LoVo (cell line): ENCODE measurements at regions not wholly inside any gene's neighbourhood (a gene's known extent, or its start where the extent isn't known, plus 50 kb on each side); places are given as distances from the start of the nearest gene placed in this dataset.
"Not testable (repeated sequence)": the region's sequence is repeated elsewhere in the genome, so short reads cannot be mapped to it uniquely, and the experiment has no call there.

ENCODE experiments used
- DNase-seq: peaks from one replicate; pipeline ENCODE4 v3.0.0-alpha.2; 2016; ENCODE audit warnings: low spot score

DNA sequence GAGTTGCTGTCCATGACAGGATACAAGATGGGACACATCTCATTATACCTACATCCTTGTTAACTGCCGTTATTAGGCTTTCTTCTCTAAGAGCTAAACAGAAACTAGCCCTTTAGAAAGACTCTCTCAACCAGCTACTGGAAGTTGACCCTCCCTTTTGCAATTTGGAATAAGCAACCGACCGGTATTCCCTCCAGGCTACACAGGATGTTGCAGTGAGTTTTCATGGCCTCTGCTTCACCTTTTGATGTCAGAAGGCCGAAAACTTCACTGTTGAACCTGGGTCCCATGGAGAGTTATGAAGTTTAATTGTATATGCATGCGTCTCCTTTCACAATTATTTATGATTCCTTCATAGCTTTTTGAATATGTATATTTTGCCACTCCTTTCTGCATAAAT lies 1042.5 kb upstream of the SPRY2 start:
- no peak for DNase-seq

DNA sequence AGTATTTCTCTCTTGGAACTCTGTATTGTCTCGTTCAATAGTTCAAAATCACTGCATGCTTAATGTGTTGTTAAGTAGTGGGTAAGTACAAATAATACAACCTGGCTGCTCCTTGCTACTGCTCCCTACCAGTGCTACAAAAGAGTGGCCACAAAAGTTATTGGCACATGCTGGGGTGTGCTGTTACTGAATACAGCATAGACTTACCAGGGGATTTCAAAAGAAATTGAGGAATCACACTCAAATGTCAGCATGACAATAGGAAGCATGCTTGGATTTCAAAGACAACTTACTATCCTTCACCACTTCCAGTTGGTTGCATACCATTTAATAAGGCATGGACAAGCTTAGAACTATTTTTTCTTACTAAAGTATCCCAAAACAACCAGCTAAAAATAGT lies 1041.3 kb upstream of the SPRY2 start:
- no peak for DNase-seq

DNA sequence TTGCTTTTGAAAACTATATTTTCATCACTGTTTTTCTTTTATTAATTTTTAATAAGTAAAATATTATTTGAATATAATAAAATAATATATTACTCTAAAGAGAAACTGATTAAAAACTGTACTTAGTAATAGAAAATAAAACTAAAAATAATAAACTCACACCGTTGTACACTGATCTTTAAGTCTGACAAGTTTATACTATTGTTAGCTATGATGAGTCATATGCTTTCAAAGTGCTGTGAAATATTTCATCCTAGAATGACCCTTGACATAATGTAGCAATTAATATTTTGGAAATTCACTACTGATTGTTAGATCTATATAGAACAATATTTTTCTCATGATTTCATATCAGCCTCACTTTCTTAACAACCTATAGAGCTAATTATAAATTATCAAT lies 1040.6 kb upstream of the SPRY2 start:
- DNase-seq, result no peak

DNA sequence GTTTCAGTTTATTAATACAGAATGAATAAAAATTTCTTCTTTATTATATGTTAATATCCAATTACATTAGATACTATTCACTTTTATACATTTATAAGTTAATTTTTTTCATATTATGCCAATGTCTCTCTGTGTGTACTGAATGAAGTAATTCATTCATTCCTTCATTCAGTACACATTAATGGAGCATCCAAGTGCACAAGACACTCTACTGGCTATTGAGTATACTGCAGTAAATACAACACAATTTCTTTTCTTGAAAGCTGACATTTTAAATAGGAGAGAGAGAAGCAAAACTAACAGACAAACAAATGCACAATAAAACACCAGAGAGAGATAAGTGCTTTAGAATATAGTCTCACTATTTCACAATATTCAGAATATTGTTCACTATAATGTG lies 1038.3 kb upstream of the SPRY2 start:
- DNase-seq, result no peak

DNA sequence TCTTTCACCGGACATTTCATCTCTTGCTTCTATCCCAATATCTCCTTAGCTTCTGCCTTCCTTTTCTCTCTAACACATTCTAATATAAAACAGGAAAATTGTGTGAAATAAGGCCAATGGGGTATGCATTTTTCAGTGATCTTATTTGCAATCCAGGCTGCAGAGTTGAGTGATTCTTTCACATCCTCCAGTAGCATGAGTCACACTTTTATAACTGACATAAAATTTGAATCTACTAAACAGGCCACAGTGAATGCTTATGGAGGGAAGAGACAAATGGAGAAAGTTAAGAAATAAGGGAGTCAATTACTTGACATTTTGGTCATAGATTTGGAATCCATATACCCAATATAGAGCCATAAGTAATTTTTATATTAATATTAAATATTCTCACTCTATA lies 1037.0 kb upstream of the SPRY2 start:
- no peak for DNase-seq

DNA sequence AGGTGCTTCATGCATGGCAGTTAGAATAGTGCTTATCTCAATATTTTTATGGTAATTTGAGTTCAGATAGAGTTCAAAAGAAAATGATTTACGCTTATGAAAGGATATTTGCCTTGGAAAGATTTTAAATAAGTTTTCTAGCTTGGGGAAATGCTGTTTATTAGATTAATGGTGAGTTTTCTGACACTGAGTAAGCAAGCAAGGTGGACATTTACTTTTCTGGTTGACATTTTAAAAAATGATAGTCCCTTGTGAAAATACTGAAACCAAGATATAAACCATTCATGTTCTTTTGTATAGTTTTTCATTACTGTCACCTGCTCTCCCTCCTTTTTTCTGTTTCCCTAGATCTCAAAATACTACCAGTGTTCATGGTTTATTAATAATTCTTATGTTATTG lies 1034.8 kb upstream of the SPRY2 start:
- no peak for DNase-seq

DNA sequence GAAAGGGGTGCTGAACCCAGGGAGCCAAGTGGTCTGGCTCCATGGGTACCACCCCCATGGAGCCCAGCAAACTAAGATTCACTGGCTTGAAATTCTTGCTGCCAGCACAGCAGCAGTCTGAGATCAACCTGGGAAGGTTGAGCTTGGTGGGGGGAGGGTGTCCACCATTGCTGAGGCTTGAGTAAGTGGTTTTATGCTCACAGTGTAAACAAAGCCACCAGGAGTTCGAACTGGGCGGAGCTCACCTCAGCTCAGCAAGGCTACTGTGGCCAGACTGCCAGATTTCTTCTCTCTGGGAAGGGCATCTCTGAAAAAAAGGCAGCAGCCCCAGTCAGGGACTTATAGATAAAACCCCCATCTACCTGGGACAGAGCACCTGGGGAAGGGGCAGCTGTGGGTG lies 1021.8 kb upstream of the SPRY2 start:
- DNase-seq, result not testable (repeated sequence)

DNA sequence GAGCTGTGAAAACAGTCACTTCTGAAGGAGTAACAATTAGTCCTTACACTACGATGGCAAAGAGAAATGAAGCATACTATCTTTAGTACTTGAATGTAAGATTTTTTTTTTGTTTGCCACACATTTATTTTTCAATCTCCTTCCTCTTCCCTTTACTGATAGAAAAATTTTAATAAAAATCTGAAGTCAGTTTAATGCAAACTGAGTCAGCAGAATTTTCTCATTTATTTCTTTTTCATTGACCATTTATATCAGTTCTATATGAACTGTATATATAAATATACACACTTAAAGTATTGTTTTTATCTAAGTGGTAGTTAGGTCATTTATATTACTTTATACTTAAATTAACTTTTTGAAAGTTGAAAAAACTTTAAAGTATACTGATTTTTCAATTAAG lies 1009.1 kb upstream of the SPRY2 start:
- DNase-seq, result no peak

DNA sequence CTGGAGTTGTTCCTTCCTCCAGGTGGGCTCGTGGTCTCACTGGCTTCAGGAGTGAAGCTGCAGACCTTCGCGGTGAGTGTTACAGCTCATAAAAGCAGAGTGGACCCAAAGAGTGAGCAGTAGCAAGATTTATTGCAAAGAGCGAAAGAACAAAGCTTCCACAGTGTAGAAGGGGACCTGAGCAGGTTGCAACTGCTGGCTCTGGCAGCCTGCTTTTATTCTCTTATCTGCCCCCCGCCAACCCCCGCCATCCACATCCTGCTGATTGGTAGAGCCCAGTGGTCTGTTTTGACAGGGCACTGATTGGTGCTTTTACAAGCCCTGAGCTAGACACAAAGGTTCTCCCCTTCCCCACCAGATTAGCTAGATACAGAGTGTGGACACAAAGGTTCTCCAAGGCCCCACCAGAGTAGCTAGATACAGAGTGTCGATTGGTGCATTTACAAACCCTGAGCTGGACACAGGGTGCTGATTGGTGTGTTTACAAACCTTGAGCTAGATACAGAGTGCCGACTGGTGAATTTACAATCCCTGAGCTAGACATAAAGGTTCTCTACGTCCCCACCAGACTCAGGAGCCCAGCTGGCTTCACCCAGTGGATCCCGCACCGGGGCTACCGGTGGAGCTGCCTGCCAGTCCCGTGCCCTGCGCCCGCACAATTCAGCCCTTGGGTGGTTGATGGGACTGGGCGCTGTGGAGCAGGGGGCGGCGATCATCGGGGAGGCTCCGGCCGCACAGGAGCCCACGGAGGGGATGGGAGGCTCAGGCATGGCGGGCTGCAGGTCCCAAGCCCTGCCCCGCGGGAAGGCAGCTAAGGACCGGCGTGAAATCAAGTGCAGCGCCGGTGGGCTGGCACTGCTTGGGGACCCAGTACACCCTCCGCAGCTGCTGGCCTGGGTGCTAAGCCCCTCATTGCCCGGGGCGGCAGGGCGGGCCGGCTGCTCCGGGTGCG lies 999.5 kb upstream of the SPRY2 start:
- not testable (repeated sequence) for DNase-seq

DNA sequence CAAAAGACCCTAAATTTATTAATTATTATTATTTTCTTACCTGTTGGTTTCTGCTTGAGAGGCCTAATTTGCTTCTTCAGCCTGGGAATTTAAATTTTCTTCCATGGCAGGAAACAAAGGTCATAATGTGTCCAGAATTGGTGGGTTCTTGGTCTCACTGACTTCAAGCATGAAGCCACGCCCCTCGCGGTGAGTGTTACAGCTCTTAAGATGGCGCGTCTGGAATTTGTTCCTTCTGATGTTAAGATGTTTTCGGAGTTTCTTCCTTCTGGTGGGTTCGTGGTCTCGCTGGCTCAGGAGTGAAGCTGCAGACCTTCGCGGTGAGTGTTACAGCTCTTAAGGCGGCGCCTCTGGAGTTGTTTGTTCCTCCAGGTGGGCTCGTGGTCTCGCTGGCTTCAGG lies 998.7 kb upstream of the SPRY2 start:
- not testable (repeated sequence) for DNase-seq

DNA sequence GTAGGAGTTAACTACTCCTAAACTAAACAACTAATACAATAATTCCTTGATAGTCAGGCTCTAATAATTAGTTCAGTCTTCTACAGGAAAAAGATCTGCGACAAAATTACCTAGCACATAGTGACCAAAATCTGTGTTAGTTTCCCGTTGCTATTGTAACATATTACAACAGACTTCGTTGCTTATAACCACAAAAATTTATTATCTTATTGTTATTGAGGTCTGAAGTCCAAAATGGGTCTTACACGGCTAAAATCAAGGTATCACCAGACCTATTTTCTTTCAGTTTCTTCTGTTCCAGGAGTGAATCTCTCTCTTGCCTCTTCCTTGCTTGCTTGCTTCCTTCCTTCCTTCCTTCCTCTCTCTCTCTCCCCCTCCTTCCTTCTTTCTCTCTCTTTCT lies 993.6 kb upstream of the SPRY2 start:
- no peak for DNase-seq

DNA sequence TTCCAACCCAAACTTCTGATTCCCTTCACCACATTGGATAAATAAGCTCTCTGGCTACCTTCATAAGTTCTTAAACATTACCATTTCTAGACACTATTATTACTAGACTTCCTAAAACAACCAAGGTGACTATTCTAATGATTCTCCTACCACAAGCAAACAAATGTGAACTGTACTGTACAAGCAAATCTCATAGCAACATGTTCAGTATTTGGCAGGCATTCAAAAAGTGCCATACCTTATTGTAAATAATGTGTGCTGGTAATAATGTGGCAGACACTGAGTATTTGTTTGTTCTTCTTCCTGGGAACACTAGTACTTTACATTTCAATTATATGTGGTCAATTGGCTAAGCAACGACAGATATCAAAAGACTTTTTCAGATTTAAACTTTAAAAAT lies 986.0 kb upstream of the SPRY2 start:
- DNase-seq, result no peak

DNA sequence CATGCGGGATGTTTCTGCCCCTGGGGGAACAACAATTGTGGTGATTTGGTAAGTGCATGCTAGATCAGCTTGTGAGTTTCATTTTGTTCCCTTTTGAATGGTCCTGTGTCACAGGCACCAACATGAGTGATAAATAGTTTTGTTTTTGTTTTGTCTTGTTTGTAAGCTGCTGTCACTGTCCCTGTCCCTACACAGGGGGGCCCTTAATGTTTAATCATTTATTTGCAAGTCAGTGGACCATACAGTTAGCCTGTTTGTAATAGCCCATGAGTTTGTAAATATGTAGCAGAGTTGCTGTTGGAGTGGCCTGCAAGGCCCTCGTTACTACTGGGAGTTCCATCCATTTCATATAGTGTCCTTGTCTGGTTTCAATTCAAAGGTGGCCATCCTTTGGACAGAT lies 979.6 kb upstream of the SPRY2 start:
- DNase-seq, result no peak

DNA sequence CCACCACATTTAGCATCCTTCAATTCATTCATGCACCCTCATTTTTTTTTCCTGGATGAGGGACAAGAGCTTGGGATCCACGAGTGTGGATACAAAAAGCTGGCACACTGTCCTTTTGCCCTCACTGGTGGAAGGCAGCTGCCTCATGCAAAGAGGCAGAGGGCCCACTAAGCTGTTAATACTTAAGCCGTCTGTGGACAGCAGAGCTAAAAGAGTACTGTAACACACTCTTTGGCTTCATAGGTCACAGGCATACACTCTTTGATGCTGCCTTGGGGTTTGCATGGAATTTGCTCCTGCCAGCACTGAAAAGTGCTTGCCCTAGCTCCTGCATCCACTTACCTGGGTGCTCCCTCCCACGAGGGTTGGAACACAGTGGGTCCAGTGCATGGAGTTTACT lies 978.4 kb upstream of the SPRY2 start:
- no peak for DNase-seq

DNA sequence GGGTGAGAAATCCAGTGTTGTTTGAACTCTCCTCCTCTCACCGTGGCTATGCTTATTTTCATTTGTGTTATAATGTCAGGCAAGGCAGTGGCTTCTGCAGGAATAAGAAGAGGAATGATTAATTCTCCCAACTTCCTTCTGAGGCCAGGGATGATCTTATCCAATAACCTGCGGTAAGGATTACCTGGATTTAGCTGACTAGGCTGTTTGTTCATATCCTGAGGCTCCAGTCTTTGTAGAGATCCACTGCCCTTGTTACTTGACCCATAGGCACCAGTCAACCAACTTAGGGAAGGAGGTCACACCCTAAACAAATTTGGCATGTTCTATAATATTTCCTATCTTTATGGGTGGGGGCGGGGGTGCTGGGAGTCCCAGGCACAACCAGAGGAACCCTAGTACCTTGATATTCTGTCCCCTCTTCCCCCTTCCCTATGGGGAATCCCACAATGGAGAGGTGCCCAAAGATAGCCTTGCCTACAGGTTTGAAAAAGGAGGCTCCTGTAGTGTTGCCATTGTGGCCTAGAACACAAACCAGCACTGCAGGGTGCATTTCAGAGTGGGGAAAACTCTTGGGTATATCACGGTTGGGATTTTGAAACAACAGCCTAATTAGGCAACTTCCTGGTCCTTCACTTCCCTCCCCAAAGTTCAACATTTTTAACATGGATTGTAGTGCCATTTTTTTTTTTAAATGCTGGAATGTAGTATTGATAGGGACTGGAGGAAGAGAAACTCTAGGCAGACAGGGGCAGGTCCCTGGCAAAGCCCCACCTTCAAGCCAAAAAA lies 977.5 kb upstream of the SPRY2 start:
- no peak for DNase-seq

DNA sequence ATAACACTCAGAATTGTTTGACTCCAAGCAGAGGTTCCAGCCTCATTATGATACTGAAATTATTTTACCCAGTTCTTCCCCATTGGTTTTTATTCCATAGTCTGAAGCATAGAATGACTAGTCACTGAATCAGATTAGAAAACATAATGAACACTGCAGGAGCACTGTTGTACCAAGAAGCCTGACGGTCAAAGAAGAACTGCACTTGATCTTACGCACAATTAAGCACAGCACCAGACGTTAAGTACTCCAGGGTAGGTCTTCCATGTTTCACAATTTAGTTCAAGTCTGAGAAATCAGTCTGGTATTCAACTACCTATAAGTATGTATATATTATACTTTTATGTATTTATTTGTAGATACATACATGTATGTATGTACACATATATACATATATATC lies 973.5 kb upstream of the SPRY2 start:
- DNase-seq, result no peak

DNA sequence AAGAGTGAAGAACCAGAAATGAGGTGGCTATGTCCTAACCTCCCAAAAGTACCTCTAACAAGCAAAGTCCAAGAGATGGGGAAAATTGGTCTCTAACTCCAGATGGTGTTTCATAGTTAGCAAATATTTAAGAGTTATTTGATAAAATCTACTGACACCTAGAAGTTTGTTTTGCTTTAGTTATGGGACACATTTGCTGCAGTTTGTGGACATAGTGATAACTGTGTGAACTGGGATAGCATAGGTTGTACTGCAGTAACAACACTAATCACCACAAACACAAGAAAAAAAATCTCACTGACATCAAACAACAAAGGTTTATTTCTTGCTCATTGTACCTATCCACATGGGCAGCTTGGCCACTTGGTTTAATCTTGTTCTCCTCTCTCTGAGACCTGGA lies 965.0 kb upstream of the SPRY2 start:
- no peak for DNase-seq

DNA sequence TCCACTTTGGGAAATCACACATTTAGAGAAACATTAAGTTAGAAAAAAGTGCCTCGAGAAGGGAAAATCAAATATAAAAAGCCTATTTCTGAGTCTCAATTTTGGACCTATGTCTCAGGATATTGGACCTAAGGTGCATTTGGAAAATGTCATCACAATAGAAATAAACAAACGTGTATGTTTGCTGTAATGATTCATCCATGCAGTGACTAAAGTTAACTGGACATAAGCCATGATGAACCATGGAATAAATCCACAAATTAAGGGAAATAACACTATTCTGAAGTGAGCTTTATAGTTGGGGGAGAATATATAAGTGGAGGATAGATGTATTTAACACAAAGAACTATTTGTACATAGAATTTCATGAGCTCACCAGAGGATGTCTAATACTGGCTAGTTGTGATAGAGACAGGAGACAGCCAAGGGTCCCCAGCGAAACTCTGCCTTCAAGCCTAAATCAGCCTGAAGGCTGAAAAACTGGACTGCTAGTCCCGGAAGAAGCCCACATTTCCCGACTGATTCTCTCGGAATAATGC lies 963.3 kb upstream of the SPRY2 start:
- no peak for DNase-seq

DNA sequence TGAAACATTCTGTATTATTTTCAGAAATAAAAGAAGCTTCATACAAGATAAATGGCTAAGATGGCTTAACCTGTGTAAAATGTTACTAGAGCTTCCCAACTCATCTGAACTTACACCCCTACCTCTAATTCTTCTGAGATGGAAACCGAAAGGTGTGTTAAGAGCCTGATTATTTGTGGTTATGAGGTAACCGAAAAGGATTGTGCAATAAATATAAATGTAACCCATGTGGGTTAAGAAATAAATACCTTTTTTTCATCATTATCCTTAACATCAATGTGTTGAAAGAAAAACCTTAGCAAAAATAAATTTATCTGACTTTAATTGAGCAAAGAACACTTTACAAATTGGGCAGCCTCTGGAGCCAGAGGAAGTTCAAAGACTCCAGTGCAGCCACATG lies 961.8 kb upstream of the SPRY2 start:
- no peak for DNase-seq

DNA sequence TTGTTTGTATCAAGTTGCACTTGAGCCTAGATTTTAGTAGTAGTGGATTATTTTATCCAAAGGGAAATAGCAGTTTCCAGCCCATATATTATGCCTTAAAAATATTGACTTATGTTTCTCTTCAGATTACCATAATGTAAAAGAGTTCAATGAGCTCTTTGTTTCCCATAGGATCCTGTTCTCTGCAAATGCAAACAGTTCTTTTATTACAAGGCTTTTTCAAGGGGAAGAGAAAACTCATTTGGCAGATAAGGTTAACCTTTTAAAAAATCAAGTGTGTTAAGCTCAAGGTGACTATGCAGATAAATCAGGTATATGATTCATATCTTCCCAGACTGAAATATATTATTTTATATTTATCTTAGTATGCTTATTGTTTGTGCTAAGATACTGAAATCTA lies 961.2 kb upstream of the SPRY2 start:
- DNase-seq, result no peak

DNA sequence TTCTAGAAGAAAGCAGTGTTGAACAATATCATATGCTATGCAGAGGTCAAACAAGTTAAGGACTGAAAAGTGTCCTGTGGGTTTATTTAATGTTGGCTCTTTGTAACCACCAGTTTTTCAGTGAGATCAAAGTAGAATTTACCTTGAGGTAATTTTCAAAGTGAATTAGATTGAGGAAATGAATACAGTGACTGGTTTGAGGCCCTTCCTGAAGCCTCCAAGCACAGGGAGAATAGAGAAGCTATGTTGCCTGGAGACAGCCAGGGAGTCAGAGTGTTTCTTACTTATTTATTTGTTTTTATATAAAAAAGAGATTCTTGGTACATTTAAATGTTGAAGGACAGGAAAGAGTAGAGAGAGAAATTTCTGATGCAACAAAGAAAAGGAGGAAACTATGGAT lies 954.3 kb upstream of the SPRY2 start:
- DNase-seq, result no peak

DNA sequence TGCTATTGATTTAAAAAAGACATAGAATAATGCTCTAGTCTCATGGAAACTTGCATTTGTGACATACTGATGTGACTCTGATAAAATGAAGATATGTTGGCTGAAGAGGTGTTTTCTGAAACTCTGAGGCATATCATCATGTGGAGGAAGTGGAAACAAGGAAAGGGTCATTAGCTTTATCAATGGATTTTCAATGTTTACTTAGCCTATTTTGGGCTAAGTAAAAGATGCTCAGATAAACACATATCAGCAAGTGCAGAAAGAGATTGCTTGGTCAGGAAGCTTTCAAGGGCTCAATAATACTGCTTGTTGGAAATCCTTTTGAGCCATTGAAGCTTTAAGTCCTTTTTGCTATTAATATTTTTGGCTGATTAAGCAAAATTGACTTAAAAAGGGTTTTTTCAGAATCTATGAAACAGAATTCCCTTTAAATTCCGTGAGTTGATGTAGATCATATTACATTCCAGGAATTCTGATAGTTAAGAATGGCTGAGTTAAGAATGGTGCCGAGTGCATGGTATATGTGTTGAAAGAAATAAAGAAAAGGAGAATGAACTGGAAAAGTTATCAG lies 952.8 kb upstream of the SPRY2 start:
- DNase-seq, result no peak

DNA sequence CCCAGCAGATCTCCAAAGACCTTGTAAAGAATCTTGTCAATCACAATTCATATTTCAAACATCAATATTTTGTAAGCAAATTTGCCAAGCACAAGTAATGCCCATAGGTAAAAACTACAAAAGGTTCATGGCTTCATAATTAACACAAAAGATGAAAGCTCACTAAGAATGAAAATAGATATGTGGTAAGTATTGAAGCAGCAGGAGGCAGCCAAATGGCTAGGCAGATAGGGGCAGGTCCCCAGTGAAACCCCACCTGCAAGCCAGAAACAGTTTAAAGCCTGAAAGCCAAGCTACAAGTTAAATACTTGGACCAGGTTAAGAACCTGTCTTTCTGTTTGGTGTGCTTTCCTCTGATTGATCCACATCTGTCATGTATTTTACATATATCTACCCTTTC lies 942.6 kb upstream of the SPRY2 start:
- DNase-seq, result no peak
